ENCODE measurements at regions not wholly inside any gene's neighbourhood (a gene's known extent, or its start where the extent isn't known, plus 50 kb on each side); places are given as distances from the start of the nearest gene placed in this dataset.
"Not testable (repeated sequence)": the region's sequence is repeated elsewhere in the genome, so short reads cannot be mapped to it uniquely, and the experiment has no call there.

- DNase-seq (ENCODE audit: low read depth) = no peak
Observed at GRCh38 chr22:25281675-25282345, 62.4 kb downstream of the CRYBB2 start.

GRCh38 chr22:25282346-25282670 is 62.9 kb downstream of the CRYBB2 start:
- DNase-seq (ENCODE audit: low read depth) = no peak

GRCh38 chr22:25282671-25283561 is 63.5 kb downstream of the CRYBB2 start:
- DNase-seq (ENCODE audit: low read depth) = no peak

DNA sequence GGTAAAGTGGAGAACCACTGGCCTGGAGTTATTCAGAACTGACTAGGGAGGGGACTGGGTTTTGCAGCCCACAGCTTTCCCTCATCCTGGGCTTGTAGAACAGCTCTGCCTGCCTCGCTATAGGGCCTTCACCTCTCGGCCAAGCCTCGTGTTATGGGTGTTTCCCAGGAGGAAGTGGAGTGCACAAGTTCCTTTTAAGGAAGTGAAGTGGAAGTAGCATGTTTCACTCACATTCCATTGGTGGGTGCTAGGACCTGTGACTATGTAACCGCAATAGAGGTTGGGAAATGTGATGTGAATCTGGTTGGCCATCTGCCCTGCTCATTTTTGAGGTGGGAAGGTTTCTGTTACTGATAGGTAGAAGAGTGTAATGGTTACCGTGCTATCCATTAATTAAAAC is 69.0 kb downstream of the CRYBB2 start:
- DNase-seq (ENCODE audit: low read depth) = not testable (repeated sequence)

DNA sequence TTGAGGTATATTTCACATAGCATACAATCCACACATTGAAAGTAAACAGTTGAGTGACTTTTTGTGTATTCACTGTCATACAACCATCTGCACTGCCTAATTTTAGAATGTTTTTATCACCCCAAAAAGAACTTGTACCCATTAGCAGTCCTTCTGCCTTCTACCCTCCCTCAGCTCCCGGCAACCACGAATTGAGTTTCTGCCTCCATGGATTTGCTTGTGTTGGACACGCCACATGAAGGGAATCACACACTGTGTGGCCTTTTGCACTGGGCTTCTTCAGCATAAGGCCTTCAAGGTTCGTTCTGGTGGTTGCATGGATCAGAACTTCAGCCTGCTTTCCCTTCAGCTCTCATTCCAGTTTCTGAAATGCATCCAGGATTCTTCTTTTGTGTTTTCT is 82.5 kb downstream of the CRYBB2 start:
- not testable (repeated sequence) for DNase-seq (ENCODE audit: low read depth)

GRCh38 chr22:25309586-25309985 is 90.1 kb downstream of the CRYBB2 start:
- DNase-seq (ENCODE audit: low read depth) = not testable (repeated sequence)

DNA sequence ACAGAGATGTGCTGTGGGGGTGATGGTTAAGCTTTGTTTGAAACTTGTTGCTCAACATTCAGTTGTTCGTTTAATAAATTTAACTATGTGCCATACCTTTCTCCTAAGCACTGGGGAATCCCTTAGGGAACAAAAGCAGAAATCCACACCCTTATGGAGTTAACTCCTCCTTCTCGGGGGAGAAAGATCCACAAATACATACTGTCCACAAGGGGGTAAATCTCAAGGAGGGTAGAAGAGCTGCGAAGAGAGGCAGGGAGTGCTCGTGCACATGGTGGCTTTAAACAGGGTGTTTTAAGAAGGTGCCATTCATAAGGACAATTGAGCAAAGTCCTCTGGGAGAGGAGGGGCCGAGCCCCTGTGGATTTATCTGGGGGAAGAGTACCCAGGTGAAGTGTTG is 92.5 kb downstream of the CRYBB2 start:
- DNase-seq (ENCODE audit: low read depth) = not testable (repeated sequence)

DNA sequence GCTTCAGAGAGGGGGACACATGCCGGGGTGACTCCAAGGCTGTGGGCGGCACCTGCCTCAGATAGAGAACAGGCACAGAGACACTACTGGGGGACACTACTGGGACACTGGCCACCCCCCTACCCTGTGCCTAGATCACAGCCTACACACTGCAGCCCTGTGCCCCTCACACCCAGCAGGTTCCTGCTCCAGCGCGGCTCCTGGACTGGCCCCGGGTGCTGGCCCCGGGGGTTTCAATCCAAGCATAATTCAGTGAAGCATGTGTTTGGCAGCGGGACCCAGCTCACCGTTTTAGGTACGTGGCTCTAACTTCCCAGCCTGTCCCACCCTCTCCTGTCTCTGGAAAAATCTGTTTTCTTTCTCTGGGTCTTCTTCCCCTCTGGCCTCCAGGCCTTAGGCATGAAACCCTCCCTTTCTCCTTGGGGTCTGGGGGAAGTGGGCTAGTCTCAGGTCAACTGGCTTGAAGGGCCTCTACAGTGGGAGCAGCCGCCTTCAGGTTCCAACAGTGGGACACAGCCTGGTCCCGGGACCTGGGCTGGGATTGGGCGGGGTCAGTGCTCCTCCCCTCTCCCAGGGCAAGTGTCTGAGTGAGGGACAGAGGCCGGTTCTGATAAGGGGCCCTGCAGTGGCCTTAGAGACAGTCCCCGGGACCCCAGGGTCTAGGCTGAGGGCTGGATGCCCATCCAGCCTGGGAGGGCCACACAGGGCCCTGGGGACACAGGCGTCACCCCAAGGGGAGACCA is 98.8 kb downstream of the CRYBB2 start:
- no peak for DNase-seq (ENCODE audit: low read depth)

- DNase-seq (ENCODE audit: low read depth) = no peak
Observed at GRCh38 chr22:25327018-25327755, 107.7 kb downstream of the CRYBB2 start.

- DNase-seq (ENCODE audit: low read depth) = no peak
Observed at GRCh38 chr22:25331050-25331449, 111.6 kb downstream of the CRYBB2 start.

- DNase-seq (ENCODE audit: low read depth) = not testable (repeated sequence)
Observed at GRCh38 chr22:25331911-25332310, 112.5 kb downstream of the CRYBB2 start.

DNA sequence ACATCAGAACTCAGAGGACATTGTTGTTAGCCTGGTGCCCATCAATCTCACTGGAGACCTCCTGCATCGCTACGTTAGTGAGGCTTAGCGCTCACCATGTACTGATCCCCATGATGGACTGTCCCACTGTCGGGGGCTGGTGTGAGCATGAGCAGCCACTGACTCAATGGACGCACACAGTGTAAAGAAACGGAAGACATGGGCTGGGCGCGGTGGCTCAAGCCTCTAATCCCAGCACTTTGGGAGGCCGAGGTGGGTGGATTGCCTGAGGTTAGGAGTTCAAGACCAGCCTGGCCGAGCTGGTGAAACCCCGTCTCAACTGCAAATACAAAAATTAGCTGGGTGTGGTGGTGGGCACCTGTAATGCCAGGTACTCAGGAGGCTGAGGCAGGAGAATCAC is 112.9 kb downstream of the CRYBB2 start:
- DNase-seq (ENCODE audit: low read depth) = no peak

DNA sequence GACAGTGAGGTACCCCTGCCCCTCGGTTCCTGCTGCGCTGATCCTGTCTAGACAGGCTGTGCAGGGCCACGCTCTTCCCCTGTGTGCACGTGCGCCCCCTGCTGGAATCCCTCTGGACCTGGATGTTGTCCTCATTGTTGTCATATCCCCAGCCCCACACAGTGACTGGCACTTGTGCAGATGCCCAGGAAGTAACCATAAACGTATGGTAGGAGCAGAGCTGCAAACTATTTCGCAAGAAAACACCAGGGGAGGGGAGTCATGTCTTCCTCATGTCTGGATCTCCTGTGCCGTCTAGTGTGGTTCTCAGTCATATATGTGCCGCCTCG is 114.7 kb downstream of the CRYBB2 start:
- DNase-seq (ENCODE audit: low read depth) = no peak

GRCh38 chr22:25334631-25335030 is 115.2 kb downstream of the CRYBB2 start:
- DNase-seq (ENCODE audit: low read depth) = not testable (repeated sequence)

DNA sequence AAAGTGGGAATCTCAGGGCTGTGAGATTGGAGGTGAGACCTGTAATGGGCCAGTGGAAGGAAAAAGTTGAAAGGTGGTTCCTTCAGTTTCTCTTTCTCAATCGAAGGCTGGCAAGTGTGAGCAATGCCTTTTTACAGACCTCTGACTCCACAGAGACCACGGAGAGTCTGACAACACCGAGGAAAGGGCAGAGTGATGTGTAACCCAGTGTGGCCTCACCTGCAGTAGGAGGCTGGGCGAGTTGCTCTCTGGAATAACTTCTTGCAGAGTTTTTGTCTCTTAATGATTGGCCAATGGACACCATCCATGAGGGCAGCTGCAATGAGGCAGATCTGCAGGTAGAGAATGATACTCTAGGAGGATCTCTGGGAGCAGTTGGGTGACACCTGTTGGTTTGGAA is 115.8 kb downstream of the CRYBB2 start:
- DNase-seq (ENCODE audit: low read depth) = not testable (repeated sequence)

GRCh38 chr22:25340536-25340935 is 121.1 kb downstream of the CRYBB2 start:
- not testable (repeated sequence) for DNase-seq (ENCODE audit: low read depth)

GRCh38 chr22:25344366-25344765 is 124.9 kb downstream of the CRYBB2 start:
- DNase-seq (ENCODE audit: low read depth) = not testable (repeated sequence)

- no peak for DNase-seq (ENCODE audit: low read depth)
Observed at GRCh38 chr22:25346859-25347751, 127.7 kb downstream of the CRYBB2 start.

DNA sequence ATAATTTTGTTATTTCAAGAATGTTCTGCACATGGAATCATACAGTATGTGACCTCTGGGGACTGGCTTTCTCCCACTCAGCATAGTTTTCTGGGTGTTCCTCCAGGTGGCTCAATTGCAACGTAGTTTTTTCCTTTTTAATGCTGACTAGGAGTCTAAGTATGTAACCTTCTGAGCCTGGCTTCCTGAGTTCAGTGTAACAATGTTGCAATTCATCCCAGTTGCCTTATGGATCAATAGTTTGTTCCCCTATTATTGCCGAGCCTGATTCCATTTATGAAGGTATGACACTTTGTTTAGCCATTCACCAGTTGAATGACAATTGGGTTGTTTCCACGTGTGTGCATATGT is 128.3 kb downstream of the CRYBB2 start:
- no peak for DNase-seq (ENCODE audit: low read depth)

- no peak for DNase-seq (ENCODE audit: low read depth)
Observed at GRCh38 chr22:25348391-25348790, 129.0 kb downstream of the CRYBB2 start.

DNA sequence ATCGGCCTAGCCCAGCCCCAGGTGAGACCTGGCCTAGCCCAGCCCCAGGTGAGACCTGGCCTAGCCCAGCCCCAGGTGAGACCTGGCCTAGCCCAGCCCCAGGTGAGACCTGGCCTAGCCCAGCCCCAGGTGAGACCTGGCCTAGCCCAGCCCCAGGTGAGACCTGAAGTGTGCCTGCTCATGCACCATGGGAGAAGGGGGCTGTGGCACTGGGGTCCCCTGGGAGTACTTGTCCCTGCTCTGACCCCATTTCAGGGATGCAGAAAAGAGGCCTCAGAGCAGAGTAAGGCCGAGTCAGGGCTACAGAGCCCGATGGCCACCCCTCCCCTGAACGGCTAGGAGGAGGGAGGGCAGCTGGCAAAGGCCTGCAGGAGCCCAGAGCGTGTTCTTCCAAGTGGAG is 129.6 kb downstream of the CRYBB2 start:
- DNase-seq (ENCODE audit: low read depth) = not testable (repeated sequence)

Data from HS-27A (cell line).